Heart left ventricle (tissue), 13 donors: ENCODE measurements at regions not wholly inside any gene's neighbourhood (a gene's known extent, or its start where the extent isn't known, plus 50 kb on each side); places are given as distances from the start of the nearest gene placed in this dataset.

Experiments
- CTCF ChIP-seq, 12 donors: fragments of 200-600 bp; sonication (generic) in 4 of 12; IDR thresholded peaks; one replicate each; pipeline versions ENCODE4 v1.5.0 to v1.8.0; 2018 to 2022; ENCODE audit warnings: antibody characterized with exemption in 12 of 12, mild to moderate bottlenecking in 5 of 12
- POLR2A ChIP-seq, 2 donors: fragments of 450-650 bp; IDR thresholded peaks; one replicate each; pipeline ENCODE4 v1.6.1; 2017; ENCODE audit warnings: antibody characterized with exemption in 2 of 2, mild to moderate bottlenecking in 2 of 2, moderate library complexity in 2 of 2
- donor health status: ischemic (EF 13 %, LVEDD 7.1; RV severe dilation, severe dysfunction).
- donor health status: DM: no; HTN: yes; CAD: no.
- donor health status: DM: no; HTN: no; CAD: no.
- donor health status: ischemic (EF 25% LVEDD 6.9; RV normal size, moderate dysfunction).
- donor health status: ischemic (EF 25% LVEDD 5.7; RV mildly dilated, moderate dysfunction).
- donor health status: ischemic (EF 35%, LVEDD 5.7; RV mildly dilated, moderate dysfunction).
- donor health status: nonischemic (EF 11% LVEDD 7.7; RV severe dilation, severe dysfunction).
- donor health status: DM: yes; HTN: yes; CAD: no.
- donor health status: PGD.
- donor health status: ischemic (EF 29% LVEDD 5.4; RV normal size, mild dysfunction).
- donor health status: nonischemic (EF 23%, LVEDD 6.1; RV moderate dilation, normal function).

GRCh38 chr11:95653099-95653498, 136.5 kb downstream of the FAM76B start:
- TF ChIP-seq CTCF (IDR thresholded peaks at IDR 0.05) (no peak), POLR2A (IDR thresholded peaks at IDR 0.05) (no peak)
